Mucosa of descending colon (tissue), 3 donors: ENCODE measurements at regions not wholly inside any gene's neighbourhood (a gene's known extent, or its start where the extent isn't known, plus 50 kb on each side); places are given as distances from the start of the nearest gene placed in this dataset.

Experiments
- ATAC-seq: fragments of 200-7000 bp; cut with Tn5 transposase; one replicate; pipeline ENCODE4 v1.9.1; 2020; ENCODE audit warnings: mild to moderate bottlenecking, moderate library complexity
- DNase-seq, 3 donors: peaks; one replicate each; pipeline ENCODE4 v3.0.0-alpha.2; 2020
- H3K36me3 ChIP-seq: fragments of 200-600 bp; one replicate; pipeline ENCODE4 v1.8.0; 2021; ENCODE audit warnings: low read depth, mild to moderate bottlenecking
- H3K4me1 ChIP-seq: fragments of 200-600 bp; one replicate; pipeline ENCODE4 v1.8.0; 2021; ENCODE audit warnings: low read depth, mild to moderate bottlenecking
- H3K4me3 ChIP-seq: fragments of 200-600 bp; one replicate; pipeline ENCODE4 v1.8.0; 2021; ENCODE audit warnings: mild to moderate bottlenecking
- H3K9me3 ChIP-seq: fragments of 200-600 bp; one replicate; pipeline ENCODE4 v1.8.0; 2021; ENCODE audit warnings: mild to moderate bottlenecking
- CTCF ChIP-seq: fragments of 200-600 bp; IDR thresholded peaks from one replicate; pipeline ENCODE4 v1.8.0; 2022; ENCODE audit warnings: antibody characterized with exemption, mild to moderate bottlenecking
- intact Hi-C, 2 donors: fragments of 100-400 bp; cut with DNase I in 1 of 2; cut with micrococcal nuclease in 1 of 2; formaldehyde crosslinking; loops; one replicate each; pipeline versions ENCODE4 v1.11.0 to v1.11.1; 2022; cut with DNase I, micrococcal nuclease
- donor health status: DM: no; HTN: no; CAD: no; lungs with moderate emphysema.
- donor health status: DM: no; HTN: no; CAD: no.
- donor health status: DM: no; HTN: yes; CAD: no.

DNA sequence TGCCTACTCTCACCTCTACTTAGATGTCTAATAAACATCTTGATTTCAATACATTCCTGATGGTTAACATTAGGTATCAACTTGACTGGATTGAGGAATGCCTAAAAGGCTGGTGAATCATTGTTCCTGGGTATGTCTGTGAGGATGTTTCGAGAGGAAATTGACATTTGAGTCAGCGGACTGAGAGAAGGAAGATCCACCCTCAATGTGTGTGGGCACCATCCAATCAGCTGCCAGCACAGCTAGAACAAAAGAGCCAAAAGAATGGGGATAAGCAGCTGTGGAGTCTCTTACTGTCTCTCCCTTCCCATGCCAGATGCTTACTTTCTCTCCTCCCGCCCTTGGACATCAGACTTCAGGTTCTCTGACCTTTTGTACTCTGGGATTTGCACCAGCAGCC is 128.6 kb upstream of the HS3ST5 start:
- no peaks in the 10 kb centered on the region for H3K36me3 ChIP-seq
- H3K9me3 ChIP-seq: no peaks in the 10 kb centered on the region
- intact Hi-C loops: no loop called here
- no peaks in the 10 kb centered on the region for H3K4me1 ChIP-seq
- no peak for DNase-seq
- H3K4me3 ChIP-seq: no peak overlapping the region
- no peak for TF ChIP-seq CTCF
- no peak for ATAC-seq

- Histone ChIP-seq H3K4me1 (no peaks in the 10 kb centered on the region), H3K4me3 (no peak overlapping the region), H3K9me3 (no peaks in the 10 kb centered on the region), H3K36me3 (no peaks in the 10 kb centered on the region)
- DNase-seq (no peak), ATAC-seq (no peak)
- intact Hi-C loops: no loop called here
- no peak for TF ChIP-seq CTCF
These were observed 125.1 kb upstream of the HS3ST5 start for GRCh38 chr6:114467931-114468330.

- H3K4me3 ChIP-seq: no peak overlapping the region
- H3K4me1 ChIP-seq: no peaks in the 10 kb centered on the region
- no peaks in the 10 kb centered on the region for H3K9me3 ChIP-seq
- intact Hi-C loops: no loop called here
- DNase-seq (no peak), ATAC-seq (no peak)
- no peak for TF ChIP-seq CTCF
- no peaks in the 10 kb centered on the region for H3K36me3 ChIP-seq
These were observed 122.7 kb upstream of the HS3ST5 start for GRCh38 chr6:114465511-114465910.

- ATAC-seq (no peak), DNase-seq (no peak)
- intact Hi-C loops: no loop called here
- Histone ChIP-seq H3K36me3 (no peaks in the 10 kb centered on the region), H3K4me1 (no peaks in the 10 kb centered on the region), H3K4me3 (no peak overlapping the region), H3K9me3 (no peaks in the 10 kb centered on the region)
- no peak for TF ChIP-seq CTCF
These were observed 111.0 kb upstream of the HS3ST5 start for GRCh38 chr6:114453737-114454276.

DNA sequence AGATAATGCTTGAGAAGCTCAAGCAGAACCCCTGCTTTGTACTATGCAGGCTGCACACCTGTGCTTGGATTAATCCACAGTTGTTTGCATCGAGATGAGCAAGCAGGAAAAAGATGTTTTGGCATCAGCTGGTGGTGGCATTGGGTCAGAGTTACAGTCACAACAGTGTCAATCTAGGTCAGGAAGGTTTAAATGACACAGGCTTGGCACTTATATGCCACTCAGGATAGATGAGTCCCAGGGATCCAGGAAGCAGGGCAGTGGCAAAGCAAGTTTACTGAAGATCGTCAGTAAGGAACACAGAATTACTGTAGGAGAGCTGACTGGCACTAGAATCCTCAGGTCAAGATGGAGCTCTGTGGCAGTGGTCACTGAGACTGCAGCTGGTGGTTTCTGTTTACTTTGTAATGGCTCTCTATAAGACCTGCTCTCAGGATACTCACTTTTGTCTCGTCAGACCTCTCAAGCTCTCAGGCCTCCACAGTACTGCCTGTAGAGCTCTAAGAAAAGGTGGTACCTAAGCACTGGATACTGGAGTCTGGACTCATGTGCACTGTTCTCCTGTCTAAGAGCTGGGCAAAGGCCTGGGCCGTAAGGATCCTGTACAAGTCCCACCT is 110.1 kb upstream of the HS3ST5 start:
- no peak for TF ChIP-seq CTCF
- Histone ChIP-seq H3K4me3 (no peak overlapping the region), H3K9me3 (no peaks in the 10 kb centered on the region), H3K36me3 (no peaks in the 10 kb centered on the region), H3K4me1 (no peaks in the 10 kb centered on the region)
- intact Hi-C loops: no loop called here
- no peak for DNase-seq
- peak; percentile 35 for ATAC-seq

DNA sequence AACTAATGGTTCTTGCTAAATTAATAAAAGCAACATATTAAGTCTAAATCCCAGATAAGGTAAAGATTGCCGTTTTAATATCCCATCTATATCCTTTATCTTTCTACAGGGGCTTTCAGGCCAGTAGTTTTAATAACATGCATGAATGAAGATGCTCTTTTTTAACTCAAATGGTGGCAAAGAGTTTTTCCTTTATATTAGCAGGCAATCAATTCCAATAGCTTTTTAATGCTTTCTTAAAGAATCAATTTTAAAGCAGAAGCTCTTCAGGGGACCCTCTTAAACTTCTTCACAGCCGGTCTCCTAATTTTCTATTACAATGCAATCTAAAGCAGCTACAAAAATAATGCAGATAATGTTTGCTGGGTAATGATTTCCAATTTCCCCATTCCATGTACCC is 107.8 kb upstream of the HS3ST5 start:
- no peaks in the 10 kb centered on the region for H3K36me3 ChIP-seq
- H3K4me1 ChIP-seq: peaks cover 6% of the 10 kb centered on the region
- intact Hi-C loops: no loop called here
- no peak for TF ChIP-seq CTCF
- ATAC-seq: no peak
- no peaks in the 10 kb centered on the region for H3K9me3 ChIP-seq
- H3K4me3 ChIP-seq: no peak overlapping the region
- no peak for DNase-seq
